ENCODE measurements at regions not wholly inside any gene's neighbourhood (a gene's known extent, or its start where the extent isn't known, plus 50 kb on each side); places are given as distances from the start of the nearest gene placed in this dataset.

DNA sequence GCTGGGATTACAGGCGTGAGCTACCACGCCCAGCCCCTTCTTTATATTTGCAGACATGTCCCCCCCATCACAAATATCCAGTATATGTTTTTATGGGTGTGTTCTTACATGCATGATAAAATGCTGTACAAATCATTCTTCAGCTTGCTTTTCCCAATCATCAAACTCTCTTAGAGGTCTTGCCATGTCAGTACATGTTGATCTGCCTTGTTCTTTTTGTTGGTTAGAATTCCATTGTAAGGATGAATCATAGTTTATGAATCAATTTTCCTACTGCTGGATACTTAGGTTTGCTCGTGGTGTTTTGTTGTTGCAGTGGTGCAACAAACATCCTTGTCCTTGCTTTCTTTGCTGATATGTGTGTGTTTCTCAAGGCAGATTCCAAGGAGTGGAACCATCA, 79.9 kb upstream of the NEURL1B start:
- ATAC-seq (no peak), DNase-seq (ENCODE audit: low spot score) (no peak)
- H3K36me3 Mint-ChIP-seq (ENCODE audit: low read depth): no peaks in the 10 kb centered on the region
- Histone ChIP-seq H3K4me2 (no peak overlapping the region), H3K27me3 (ENCODE audit: insufficient read depth) (no peaks in the 10 kb centered on the region), H3K4me3 (no peak overlapping the region), H3K36me3 (ENCODE audit: insufficient read depth) (no peaks in the 10 kb centered on the region), H3F3A (replicated peaks; ENCODE audit: low read depth) (no peaks in the 10 kb centered on the region), H3K9me2 (ENCODE audit: insufficient read depth) (no peaks in the 10 kb centered on the region), H3K27ac (ENCODE audit: low read depth) (no peak overlapping the region), H3K4me1 (ENCODE audit: insufficient read depth) (no peaks in the 10 kb centered on the region), H4K20me1 (replicated peaks; ENCODE audit: insufficient read depth) (no peaks in the 10 kb centered on the region), H2AFZ (no peak overlapping the region), H3K79me2 (replicated peaks; ENCODE audit: insufficient read depth) (no peaks in the 10 kb centered on the region)
- H3K4me1 Mint-ChIP-seq: peaks cover 6% of the 10 kb centered on the region
- H3K27me3 Mint-ChIP-seq (ENCODE audit: insufficient read depth, low read depth, poor library complexity): peaks cover 9% of the 10 kb centered on the region
- no peaks in the 10 kb centered on the region for H3K9me3 Mint-ChIP-seq
- no peak overlapping the region for H3K4me3 Mint-ChIP-seq
- no peak for TF ChIP-seq JUNB (IDR thresholded peaks at IDR 0.05; ENCODE audit: unreplicated experiment)
- TF ChIP-seq EZH2 (IDR thresholded peaks at IDR 0.05; ENCODE audit: low read depth, unreplicated experiment): no peak
- TF ChIP-seq EZH2phosphoT487 (IDR thresholded peaks at IDR 0.05; ENCODE audit: unreplicated experiment): no peak
- H3K27ac Mint-ChIP-seq: no peak overlapping the region

DNA sequence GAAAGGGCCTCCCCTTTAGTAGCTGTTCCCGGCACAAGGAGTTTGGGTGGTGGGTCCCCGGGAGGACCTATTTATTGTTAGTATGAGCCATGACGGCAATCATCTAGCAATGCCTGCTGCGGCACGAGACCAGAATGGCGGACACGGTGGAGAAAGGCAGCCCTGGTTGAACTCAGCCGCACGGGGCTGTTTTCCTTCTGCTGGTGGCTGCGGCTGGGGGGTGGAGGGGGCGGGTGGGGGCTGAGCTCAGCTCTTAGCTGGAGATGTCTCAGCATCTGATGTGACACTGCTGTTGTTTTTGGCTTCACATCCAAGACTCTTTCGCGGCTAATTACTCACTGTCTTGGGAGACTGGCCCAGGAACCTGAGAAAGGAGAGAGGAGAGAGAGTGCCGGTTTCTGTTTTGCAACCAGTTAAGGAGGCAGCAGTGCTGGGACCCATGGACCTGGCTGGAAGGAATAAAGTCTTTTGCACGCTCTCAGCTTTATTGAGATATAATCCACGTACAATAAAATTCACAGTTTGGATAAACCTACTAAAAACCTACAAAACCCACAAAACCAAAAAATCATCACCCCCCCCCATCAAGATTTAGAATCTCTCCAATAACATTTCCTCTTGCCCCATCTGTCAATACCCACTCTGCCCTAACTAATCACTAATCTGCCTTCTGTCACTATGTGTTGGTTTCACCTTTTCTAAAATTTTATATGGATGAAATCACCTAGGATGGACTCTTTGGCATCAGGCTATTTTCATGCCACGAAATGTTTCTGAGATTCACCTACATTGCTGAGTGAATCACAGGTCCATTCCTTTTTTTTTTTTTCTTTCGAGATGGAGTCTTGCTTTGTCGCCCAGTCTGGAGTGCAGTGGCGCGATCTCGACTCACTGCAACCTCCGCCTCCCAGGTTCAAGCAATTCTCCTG, 81.8 kb upstream of the NEURL1B start:
- Mint-ChIP-seq H3K36me3 (ENCODE audit: low read depth) (no peaks in the 10 kb centered on the region), H3K27me3 (ENCODE audit: insufficient read depth, low read depth, poor library complexity) (peaks cover 3% of the 10 kb centered on the region), H3K27ac (no peak overlapping the region), H3K4me1 (peaks cover 6% of the 10 kb centered on the region), H3K4me3 (no peak overlapping the region), H3K9me3 (no peaks in the 10 kb centered on the region)
- Histone ChIP-seq H3K27me3 (ENCODE audit: insufficient read depth) (no peaks in the 10 kb centered on the region), H3K9me2 (ENCODE audit: insufficient read depth) (no peaks in the 10 kb centered on the region), H3K4me1 (ENCODE audit: insufficient read depth) (no peaks in the 10 kb centered on the region), H3K27ac (ENCODE audit: low read depth) (no peak overlapping the region), H3F3A (replicated peaks; ENCODE audit: low read depth) (no peaks in the 10 kb centered on the region), H3K36me3 (ENCODE audit: insufficient read depth) (no peaks in the 10 kb centered on the region), H2AFZ (peak overlapping the region; percentile 74; the same call in 1 of the 2 replicates), H3K4me2 (no peak overlapping the region), H3K79me2 (replicated peaks; ENCODE audit: insufficient read depth) (no peaks in the 10 kb centered on the region), H3K4me3 (no peak overlapping the region), H4K20me1 (replicated peaks; ENCODE audit: insufficient read depth) (no peaks in the 10 kb centered on the region)
- no peak for TF ChIP-seq ZNF331 (CRISPR knock-in tag; IDR thresholded peaks at IDR 0.05; ENCODE audit: low read depth)
- no peak for TF ChIP-seq POLR2AphosphoS5 (IDR thresholded peaks at IDR 0.05; ENCODE audit: low read depth)
- TF ChIP-seq, protein P1, sequence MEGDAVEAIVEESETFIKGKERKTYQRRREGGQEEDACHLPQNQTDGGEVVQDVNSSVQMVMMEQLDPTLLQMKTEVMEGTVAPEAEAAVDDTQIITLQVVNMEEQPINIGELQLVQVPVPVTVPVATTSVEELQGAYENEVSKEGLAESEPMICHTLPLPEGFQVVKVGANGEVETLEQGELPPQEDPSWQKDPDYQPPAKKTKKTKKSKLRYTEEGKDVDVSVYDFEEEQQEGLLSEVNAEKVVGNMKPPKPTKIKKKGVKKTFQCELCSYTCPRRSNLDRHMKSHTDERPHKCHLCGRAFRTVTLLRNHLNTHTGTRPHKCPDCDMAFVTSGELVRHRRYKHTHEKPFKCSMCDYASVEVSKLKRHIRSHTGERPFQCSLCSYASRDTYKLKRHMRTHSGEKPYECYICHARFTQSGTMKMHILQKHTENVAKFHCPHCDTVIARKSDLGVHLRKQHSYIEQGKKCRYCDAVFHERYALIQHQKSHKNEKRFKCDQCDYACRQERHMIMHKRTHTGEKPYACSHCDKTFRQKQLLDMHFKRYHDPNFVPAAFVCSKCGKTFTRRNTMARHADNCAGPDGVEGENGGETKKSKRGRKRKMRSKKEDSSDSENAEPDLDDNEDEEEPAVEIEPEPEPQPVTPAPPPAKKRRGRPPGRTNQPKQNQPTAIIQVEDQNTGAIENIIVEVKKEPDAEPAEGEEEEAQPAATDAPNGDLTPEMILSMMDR (conservative IDR thresholded peaks at IDR 0.05; ENCODE audit: low read depth in 2 of 2): no peak
- TF ChIP-seq CREB1 (CRISPR knock-in tag; IDR thresholded peaks at IDR 0.05; ENCODE audit: low read depth): no peak
- TF ChIP-seq EZH2 (IDR thresholded peaks at IDR 0.05; ENCODE audit: low read depth, unreplicated experiment): no peak
- ATAC-seq: peak; percentile 21
- DNase-seq (ENCODE audit: low spot score): no peak
